ENCODE measurements at regions not wholly inside any gene's neighbourhood (a gene's known extent, or its start where the extent isn't known, plus 50 kb on each side); places are given as distances from the start of the nearest gene placed in this dataset.

DNA sequence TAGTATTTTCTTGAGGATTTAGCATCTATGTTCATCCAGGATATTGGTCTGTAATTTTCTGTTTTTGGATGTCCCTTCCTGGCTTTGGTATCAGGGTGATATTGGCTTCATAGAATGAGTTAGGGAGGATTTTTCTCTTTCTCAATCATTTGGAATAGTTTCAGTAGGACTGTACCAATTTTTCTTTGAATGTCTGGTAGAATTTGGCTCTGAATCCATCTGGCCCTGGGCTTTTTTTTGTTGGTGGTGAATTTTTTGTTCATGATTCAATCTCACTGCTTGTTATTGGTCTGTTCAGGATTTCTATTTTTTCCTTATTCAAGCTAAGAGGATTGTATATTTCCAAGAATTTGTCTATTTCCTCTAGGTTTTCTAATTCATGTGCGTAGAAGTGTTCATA lies 192.7 kb downstream of the KIF20B start:
- TF ChIP-seq POLR2AphosphoS5 (IDR thresholded peaks at IDR 0.05) (no peak), EP300 (IDR thresholded peaks at IDR 0.05) (no peak), POLR2A (IDR thresholded peaks at IDR 0.05; ENCODE audit: low read depth) (no peak)
- TF ChIP-seq, protein P1, sequence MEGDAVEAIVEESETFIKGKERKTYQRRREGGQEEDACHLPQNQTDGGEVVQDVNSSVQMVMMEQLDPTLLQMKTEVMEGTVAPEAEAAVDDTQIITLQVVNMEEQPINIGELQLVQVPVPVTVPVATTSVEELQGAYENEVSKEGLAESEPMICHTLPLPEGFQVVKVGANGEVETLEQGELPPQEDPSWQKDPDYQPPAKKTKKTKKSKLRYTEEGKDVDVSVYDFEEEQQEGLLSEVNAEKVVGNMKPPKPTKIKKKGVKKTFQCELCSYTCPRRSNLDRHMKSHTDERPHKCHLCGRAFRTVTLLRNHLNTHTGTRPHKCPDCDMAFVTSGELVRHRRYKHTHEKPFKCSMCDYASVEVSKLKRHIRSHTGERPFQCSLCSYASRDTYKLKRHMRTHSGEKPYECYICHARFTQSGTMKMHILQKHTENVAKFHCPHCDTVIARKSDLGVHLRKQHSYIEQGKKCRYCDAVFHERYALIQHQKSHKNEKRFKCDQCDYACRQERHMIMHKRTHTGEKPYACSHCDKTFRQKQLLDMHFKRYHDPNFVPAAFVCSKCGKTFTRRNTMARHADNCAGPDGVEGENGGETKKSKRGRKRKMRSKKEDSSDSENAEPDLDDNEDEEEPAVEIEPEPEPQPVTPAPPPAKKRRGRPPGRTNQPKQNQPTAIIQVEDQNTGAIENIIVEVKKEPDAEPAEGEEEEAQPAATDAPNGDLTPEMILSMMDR (IDR thresholded peaks at IDR 0.05): no peak
- no peak overlapping the region for H3K27ac ChIP-seq (replicated peaks in 1 of 4)
- 90% methylated on average over 1 of the region's 1 CpG for WGBS
- no peaks in the 10 kb centered on the region for H3K4me1 ChIP-seq
- intact Hi-C loops (cut with DNase I): no loop called here
- no peaks in the 10 kb centered on the region for H3K36me3 ChIP-seq
- DNase-seq (ENCODE audit: extremely low spot score): no peak
- H3K4me3 ChIP-seq: no peak overlapping the region
- H3K9me3 ChIP-seq: no peaks in the 10 kb centered on the region
- no peaks in the 10 kb centered on the region for H3K27me3 ChIP-seq

DNA sequence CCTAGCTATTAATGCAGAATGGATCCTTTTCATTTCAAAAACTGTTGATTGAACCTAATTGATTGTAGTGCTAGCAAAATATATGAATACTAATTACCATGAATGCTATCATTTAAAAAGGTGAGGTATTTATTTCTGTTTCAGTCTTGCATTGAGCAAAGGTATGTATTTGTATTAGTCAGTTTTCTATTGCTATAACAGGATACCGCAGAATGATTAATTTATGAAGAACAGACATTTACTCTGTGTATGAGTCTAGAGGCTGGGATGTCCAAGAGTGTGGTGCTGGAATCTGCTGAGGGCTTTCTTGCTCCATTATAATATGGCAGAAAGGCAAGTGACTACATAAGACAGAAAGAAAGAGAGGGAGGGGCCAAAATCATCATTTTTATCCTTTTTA lies 199.2 kb downstream of the KIF20B start:
- Histone ChIP-seq H3K27ac (replicated peaks in 1 of 4) (no peak overlapping the region), H3K9me3 (no peaks in the 10 kb centered on the region), H3K36me3 (no peaks in the 10 kb centered on the region), H3K27me3 (no peaks in the 10 kb centered on the region), H3K4me1 (no peaks in the 10 kb centered on the region), H3K4me3 (no peak overlapping the region)
- TF ChIP-seq EP300 (IDR thresholded peaks at IDR 0.05) (no peak), POLR2AphosphoS5 (IDR thresholded peaks at IDR 0.05) (no peak), POLR2A (IDR thresholded peaks at IDR 0.05; ENCODE audit: low read depth) (no peak)
- TF ChIP-seq, protein P1 (IDR thresholded peaks at IDR 0.05): no peak
- intact Hi-C loops (cut with DNase I): no loop called here
- no peak for DNase-seq (ENCODE audit: extremely low spot score)
- 83% methylated on average over 1 of the region's 1 CpG for WGBS

DNA sequence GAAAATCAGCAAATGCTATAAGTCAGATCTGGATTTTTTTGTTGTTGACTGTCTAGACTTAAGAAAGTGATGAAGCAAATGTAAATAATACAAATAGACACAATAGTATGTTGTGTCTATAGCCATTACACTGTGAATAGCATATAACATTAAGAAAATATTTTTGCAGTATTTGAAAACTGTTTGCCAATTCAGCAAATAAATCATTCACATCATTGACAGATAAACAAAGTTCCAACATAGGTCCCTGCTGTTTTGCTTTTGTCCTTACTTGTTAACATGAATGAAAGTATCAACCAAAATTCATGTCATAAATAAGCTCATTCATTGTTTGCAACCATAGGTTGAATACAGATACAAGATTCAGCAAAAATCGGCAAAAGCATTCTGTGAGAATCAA lies 200.5 kb downstream of the KIF20B start:
- Histone ChIP-seq H3K4me3 (no peak overlapping the region), H3K27me3 (no peaks in the 10 kb centered on the region), H3K36me3 (no peaks in the 10 kb centered on the region), H3K9me3 (no peaks in the 10 kb centered on the region), H3K4me1 (no peaks in the 10 kb centered on the region), H3K27ac (replicated peaks in 1 of 4) (no peak overlapping the region)
- 88% methylated on average over 1 of the region's 1 CpG for WGBS
- TF ChIP-seq EP300 (IDR thresholded peaks at IDR 0.05): no peak
- TF ChIP-seq, protein P1 (IDR thresholded peaks at IDR 0.05): no peak
- TF ChIP-seq POLR2A (IDR thresholded peaks at IDR 0.05; ENCODE audit: low read depth): no peak
- no peak for TF ChIP-seq POLR2AphosphoS5 (IDR thresholded peaks at IDR 0.05)
- DNase-seq (ENCODE audit: extremely low spot score): no peak
- intact Hi-C loops (cut with DNase I): no loop called here

DNA sequence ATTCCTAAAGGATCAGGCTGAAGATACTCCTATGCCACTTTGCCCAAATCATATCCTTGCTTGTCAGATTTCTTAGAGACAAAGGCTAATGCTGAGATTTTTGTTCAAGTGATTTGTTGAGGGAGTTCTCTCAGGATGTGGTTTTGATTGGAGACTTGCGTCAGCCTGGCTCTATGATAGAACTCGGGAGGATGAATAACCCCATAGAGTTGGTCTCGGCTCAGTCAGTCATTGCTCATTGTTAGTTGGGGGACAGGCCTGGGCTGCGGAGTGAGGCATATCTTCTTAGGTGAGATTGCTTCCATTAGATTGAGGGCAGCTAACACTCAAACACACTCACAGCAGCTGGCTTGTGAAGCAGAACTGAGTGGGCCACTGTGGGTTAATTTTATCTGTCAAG lies 203.4 kb downstream of the KIF20B start:
- Histone ChIP-seq H3K4me3 (no peak overlapping the region), H3K27me3 (no peaks in the 10 kb centered on the region), H3K27ac (replicated peaks in 1 of 4) (no peak overlapping the region), H3K4me1 (no peaks in the 10 kb centered on the region), H3K9me3 (no peaks in the 10 kb centered on the region), H3K36me3 (no peaks in the 10 kb centered on the region)
- no peak for DNase-seq (ENCODE audit: extremely low spot score)
- WGBS: 95% methylated on average over 4 of the region's 4 CpGs
- no peak for TF ChIP-seq POLR2A (IDR thresholded peaks at IDR 0.05; ENCODE audit: low read depth)
- intact Hi-C loops (cut with DNase I): no loop called here

DNA sequence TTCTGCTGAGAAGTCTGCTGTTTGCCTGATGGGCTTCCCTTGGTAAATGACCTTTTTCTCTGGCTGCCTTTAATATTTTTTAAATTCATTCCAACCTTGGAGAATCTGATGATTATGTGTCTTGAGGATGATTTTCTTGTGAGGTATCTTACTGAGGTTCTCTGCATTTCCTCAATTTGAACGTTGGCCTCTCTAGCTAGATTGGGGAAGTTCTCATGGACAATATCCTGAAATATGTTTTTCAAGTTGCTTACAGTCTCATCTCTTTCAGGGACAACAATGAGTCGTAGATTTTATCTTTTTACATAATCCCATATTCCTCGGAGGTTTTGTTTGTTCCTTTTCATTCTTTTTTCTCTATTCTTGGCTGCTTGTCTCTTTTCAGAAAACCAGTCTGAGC lies 208.4 kb downstream of the KIF20B start:
- WGBS: 47% methylated on average over 3 of the region's 3 CpGs
- H3K9me3 ChIP-seq: no peaks in the 10 kb centered on the region
- no peaks in the 10 kb centered on the region for H3K36me3 ChIP-seq
- intact Hi-C loops (cut with DNase I): no loop called here
- H3K27me3 ChIP-seq: no peaks in the 10 kb centered on the region
- H3K27ac ChIP-seq (replicated peaks in 1 of 4): no peak overlapping the region
- TF ChIP-seq, protein P1 (IDR thresholded peaks at IDR 0.05): no peak
- no peaks in the 10 kb centered on the region for H3K4me1 ChIP-seq
- no peak for DNase-seq (ENCODE audit: extremely low spot score)
- H3K4me3 ChIP-seq: no peak overlapping the region

All from esophagus muscularis mucosa (tissue), 4 donors.